Thyroid gland (tissue), 4 donors: ENCODE measurements at regions not wholly inside any gene's neighbourhood (a gene's known extent, or its start where the extent isn't known, plus 50 kb on each side); places are given as distances from the start of the nearest gene placed in this dataset.

Experiments used
- DNase-seq, 2 donors: peaks; one replicate each; pipeline ENCODE4 v3.0.0-alpha.2; 2019
- H3K27ac ChIP-seq, 3 donors: fragments of 200-600 bp; sonication (generic); 1 replicate in 2 of 3; 2 replicates in 1 of 3; pipeline ENCODE4 v1.5.1; 2016 to 2019; ENCODE audit warnings: mild to moderate bottlenecking in 1 of 3, moderate library complexity in 1 of 3
- H3K27me3 ChIP-seq: fragments of 200-600 bp; sonication (generic); one replicate; pipeline ENCODE4 v1.5.1; 2019
- H3K36me3 ChIP-seq, 2 donors: fragments of 200-600 bp; sonication (generic); one replicate each; pipeline ENCODE4 v1.5.1; 2016 to 2019
- H3K4me1 ChIP-seq, 2 donors: fragments of 200-600 bp; sonication (generic); one replicate each; pipeline ENCODE4 v1.5.1; 2017 to 2019
- H3K4me3 ChIP-seq, 3 donors: fragments of 200-600 bp; sonication (generic); replicated peaks in 1 of 3; 1 replicate in 2 of 3; 2 replicates in 1 of 3; pipeline ENCODE4 v1.5.1; 2016; ENCODE audit warnings: mild to moderate bottlenecking in 1 of 3
- H3K9me3 ChIP-seq: fragments of 200-600 bp; sonication (generic); one replicate; pipeline ENCODE4 v1.5.1; 2017
- POLR2A ChIP-seq, 2 donors: fragments of 450-650 bp; IDR thresholded peaks; one replicate each; pipeline ENCODE4 v1.6.1; 2017; ENCODE audit warnings: antibody characterized with exemption in 2 of 2, mild to moderate bottlenecking in 2 of 2, moderate library complexity in 1 of 2
- WGBS, 2 donors: methylation state at CpG; one replicate each; pipeline ENCODE4 v1.1.5; 2017; 5-methylcytosine and 5-hydroxymethylcytosine counted together
- intact Hi-C: fragments of 100-400 bp; cut with DNase I; formaldehyde crosslinking; loops from one replicate; pipeline ENCODE4 v1.15.1; 2023
- TF ChIP-seq, protein P1 (sequence below), 6 experiments: fragments of 200-600 bp in 3 of 6; fragments of 450-650 bp in 3 of 6; sonication (generic) in 3 of 6; IDR thresholded peaks; one replicate each; pipeline ENCODE4 v1.5.1; 2016 to 2019; ENCODE audit warnings: antibody characterized with exemption in 6 of 6, mild to moderate bottlenecking in 2 of 6, inconsistent platforms in 1 of 6, moderate library complexity in 1 of 6

DNA sequence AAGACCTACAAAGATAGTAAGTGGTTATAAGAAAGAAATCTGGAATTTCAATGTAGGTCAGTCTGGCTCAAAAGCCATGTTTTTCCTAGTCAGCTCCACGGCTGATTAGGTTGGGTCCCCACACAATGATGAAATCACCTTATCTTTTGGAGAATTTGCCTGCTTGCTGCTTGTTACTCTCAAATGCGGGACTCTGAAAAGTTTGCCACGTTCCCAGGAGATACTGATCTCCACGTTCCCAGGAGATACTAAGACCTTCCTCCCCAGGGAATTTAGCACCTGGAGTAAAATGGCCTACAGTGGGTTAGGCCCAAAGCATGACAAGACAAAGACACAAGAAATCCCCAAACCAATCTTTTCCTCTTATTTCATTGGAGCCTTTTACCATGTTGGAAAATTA, 449.6 kb downstream of the TNS1 start:
- intact Hi-C loops, result no loop called here
- peaks cover 0 to 11% of the 10 kb centered on the region in 2 donors for H3K4me1 ChIP-seq
- no peaks in the 10 kb centered on the region for H3K36me3 ChIP-seq
- TF ChIP-seq, protein P1, sequence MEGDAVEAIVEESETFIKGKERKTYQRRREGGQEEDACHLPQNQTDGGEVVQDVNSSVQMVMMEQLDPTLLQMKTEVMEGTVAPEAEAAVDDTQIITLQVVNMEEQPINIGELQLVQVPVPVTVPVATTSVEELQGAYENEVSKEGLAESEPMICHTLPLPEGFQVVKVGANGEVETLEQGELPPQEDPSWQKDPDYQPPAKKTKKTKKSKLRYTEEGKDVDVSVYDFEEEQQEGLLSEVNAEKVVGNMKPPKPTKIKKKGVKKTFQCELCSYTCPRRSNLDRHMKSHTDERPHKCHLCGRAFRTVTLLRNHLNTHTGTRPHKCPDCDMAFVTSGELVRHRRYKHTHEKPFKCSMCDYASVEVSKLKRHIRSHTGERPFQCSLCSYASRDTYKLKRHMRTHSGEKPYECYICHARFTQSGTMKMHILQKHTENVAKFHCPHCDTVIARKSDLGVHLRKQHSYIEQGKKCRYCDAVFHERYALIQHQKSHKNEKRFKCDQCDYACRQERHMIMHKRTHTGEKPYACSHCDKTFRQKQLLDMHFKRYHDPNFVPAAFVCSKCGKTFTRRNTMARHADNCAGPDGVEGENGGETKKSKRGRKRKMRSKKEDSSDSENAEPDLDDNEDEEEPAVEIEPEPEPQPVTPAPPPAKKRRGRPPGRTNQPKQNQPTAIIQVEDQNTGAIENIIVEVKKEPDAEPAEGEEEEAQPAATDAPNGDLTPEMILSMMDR (IDR thresholded peaks at IDR 0.05), result no peak
- TF ChIP-seq POLR2A (IDR thresholded peaks at IDR 0.05), result no peak
- no peaks in the 10 kb centered on the region for H3K27me3 ChIP-seq
- 82 to 94% methylated on average over 4 of the region's 4 CpGs for WGBS, 2 donors
- no peak overlapping the region for H3K27ac ChIP-seq
- no peak overlapping the region for H3K4me3 ChIP-seq
- H3K9me3 ChIP-seq, result no peaks in the 10 kb centered on the region
- DNase-seq, result no peak

- no peaks in the 10 kb centered on the region for H3K36me3 ChIP-seq
- no peak for DNase-seq
- 91% methylated on average over 4 of the region's 4 CpGs for WGBS, 2 donors
- peaks cover 0 to 11% of the 10 kb centered on the region in 2 donors for H3K4me1 ChIP-seq
- intact Hi-C loops, result no loop called here
- TF ChIP-seq, protein P1 (IDR thresholded peaks at IDR 0.05), result no peak
- TF ChIP-seq POLR2A (IDR thresholded peaks at IDR 0.05), result no peak
- H3K4me3 ChIP-seq, result no peak overlapping the region
- H3K27ac ChIP-seq, result no peak overlapping the region
- H3K27me3 ChIP-seq, result no peaks in the 10 kb centered on the region
- no peaks in the 10 kb centered on the region for H3K9me3 ChIP-seq
Measured at GRCh38 chr2:217552081-217552480, 450.7 kb downstream of the TNS1 start.

DNA sequence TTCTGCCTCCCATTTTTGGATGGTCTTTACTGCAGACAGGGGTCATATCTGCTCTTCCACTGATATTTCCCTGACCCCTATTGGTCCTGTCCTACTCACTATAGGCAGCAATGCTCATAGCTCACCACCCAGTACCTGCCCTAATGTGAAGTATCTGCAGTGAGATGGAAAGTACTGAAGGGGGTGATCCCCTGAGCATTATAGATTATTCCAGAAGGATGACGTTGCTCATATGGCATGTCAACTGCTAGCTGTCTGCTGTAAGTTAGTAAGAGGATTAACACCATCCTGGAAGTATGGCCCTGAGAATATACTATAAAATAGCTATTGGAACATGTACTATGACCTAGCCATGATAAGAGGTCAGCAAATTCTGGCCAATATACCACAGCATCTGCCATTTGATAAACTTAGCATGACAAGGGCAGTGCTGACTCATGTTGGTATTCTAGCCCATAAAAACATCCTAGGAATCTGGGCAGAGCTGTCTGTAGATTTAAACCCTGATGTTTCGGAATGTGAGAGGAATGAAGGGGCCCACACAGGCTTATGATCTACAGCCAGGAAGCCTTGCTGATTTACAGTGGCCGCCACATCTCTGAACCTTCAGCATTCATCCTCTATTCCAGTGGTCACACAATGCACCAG, 451.4 kb downstream of the TNS1 start:
- Histone ChIP-seq H3K27ac (no peak overlapping the region), H3K36me3 (no peaks in the 10 kb centered on the region), H3K4me1 (peaks cover 0 to 11% of the 10 kb centered on the region in 2 donors), H3K27me3 (no peaks in the 10 kb centered on the region), H3K4me3 (no peak overlapping the region), H3K9me3 (no peaks in the 10 kb centered on the region)
- intact Hi-C loops, result no loop called here
- WGBS, 2 donors, result 81 to 90% methylated on average over 3 of the region's 3 CpGs
- DNase-seq, result no peak
- no peak for TF ChIP-seq POLR2A (IDR thresholded peaks at IDR 0.05)
- TF ChIP-seq, protein P1 (IDR thresholded peaks at IDR 0.05), result no peak

DNA sequence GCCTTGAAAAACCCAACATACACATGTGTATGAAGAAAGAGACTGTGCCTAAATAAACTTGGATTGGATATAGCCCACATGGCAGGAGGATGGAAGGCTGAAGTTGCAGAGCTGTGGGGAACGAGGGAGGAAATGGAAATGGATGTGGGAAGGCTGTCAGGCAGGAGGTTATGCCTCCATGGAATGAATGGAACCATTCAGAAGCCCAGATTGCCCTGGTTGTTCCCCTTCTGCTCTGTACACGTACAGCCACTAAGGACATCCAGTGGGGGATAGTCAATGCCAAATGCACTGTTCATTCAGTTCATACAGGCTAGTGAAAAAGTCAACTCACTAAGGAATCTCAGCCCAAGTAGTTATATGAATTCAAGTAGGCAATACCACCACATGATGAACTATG, 463.7 kb downstream of the TNS1 start:
- H3K27ac ChIP-seq, result peak overlapping the region in 2 of 3 donors; percentile 7 to 35
- DNase-seq, result no peak
- intact Hi-C loops, result no loop called here
- 55 to 63% methylated on average over 2 of the region's 2 CpGs for WGBS, 2 donors
- no peak overlapping the region for H3K4me3 ChIP-seq
- peaks cover 8 to 10% of the 10 kb centered on the region in 2 donors for H3K4me1 ChIP-seq
- no peaks in the 10 kb centered on the region for H3K36me3 ChIP-seq
- H3K27me3 ChIP-seq, result no peaks in the 10 kb centered on the region
- H3K9me3 ChIP-seq, result no peaks in the 10 kb centered on the region
- TF ChIP-seq, protein P1 (IDR thresholded peaks at IDR 0.05), result no peak
- TF ChIP-seq POLR2A (IDR thresholded peaks at IDR 0.05), result no peak

- H3K27me3 ChIP-seq, result no peaks in the 10 kb centered on the region
- peak overlapping the region in 2 of 3 donors; percentile 7 to 35 for H3K27ac ChIP-seq
- 37 to 50% methylated on average over 2 of the region's 2 CpGs for WGBS, 2 donors
- intact Hi-C loops, result no loop called here
- no peaks in the 10 kb centered on the region for H3K9me3 ChIP-seq
- no peaks in the 10 kb centered on the region for H3K36me3 ChIP-seq
- no peak overlapping the region for H3K4me3 ChIP-seq
- TF ChIP-seq POLR2A (IDR thresholded peaks at IDR 0.05), result no peak
- TF ChIP-seq, protein P1 (IDR thresholded peaks at IDR 0.05), result no peak
- DNase-seq, result peak; percentile 35 to 38
- H3K4me1 ChIP-seq, result peaks cover 8 to 10% of the 10 kb centered on the region in 2 donors
Measured at GRCh38 chr2:217538719-217539118, 464.1 kb downstream of the TNS1 start.
